OCI-M2 (cell line): ENCODE measurements at regions not wholly inside any gene's neighbourhood (a gene's known extent, or its start where the extent isn't known, plus 50 kb on each side); places are given as distances from the start of the nearest gene placed in this dataset.

ENCODE experiments used
- DNase-seq: peaks from one replicate; lab custom pipeline; 2025; ENCODE audit not compliant: unreplicated experiment; lab: John Stamatoyannopoulos, UW

- no peak for DNase-seq
Observed at GRCh38 chr2:126825316-126825715, 73.4 kb upstream of the TEX51 start.

GRCh38 chr2:126826491-126826890 is 72.2 kb upstream of the TEX51 start:
- DNase-seq: no peak

GRCh38 chr2:126827371-126827770 is 71.3 kb upstream of the TEX51 start:
- no peak for DNase-seq

- no peak for DNase-seq
Observed at GRCh38 chr2:126828051-126828450, 70.6 kb upstream of the TEX51 start.

GRCh38 chr2:126828491-126828890 is 70.2 kb upstream of the TEX51 start:
- no peak for DNase-seq

GRCh38 chr2:126831234-126832005 is 67.3 kb upstream of the TEX51 start:
- DNase-seq: no peak

GRCh38 chr2:126832014-126832413 is 66.7 kb upstream of the TEX51 start:
- no peak for DNase-seq

- DNase-seq: no peak
Observed at GRCh38 chr2:126832757-126833156, 65.9 kb upstream of the TEX51 start.

- no peak for DNase-seq
Observed at GRCh38 chr2:126834006-126834659, 64.6 kb upstream of the TEX51 start.

GRCh38 chr2:126835261-126835660 is 63.4 kb upstream of the TEX51 start:
- no peak for DNase-seq

- DNase-seq: no peak
Observed at GRCh38 chr2:126835831-126836230, 62.9 kb upstream of the TEX51 start.

GRCh38 chr2:126836761-126837679 is 61.7 kb upstream of the TEX51 start:
- no peak for DNase-seq

GRCh38 chr2:126837966-126838715 is 60.5 kb upstream of the TEX51 start:
- no peak for DNase-seq

- no peak for DNase-seq
Observed at GRCh38 chr2:126838716-126838985, 60.0 kb upstream of the TEX51 start.

GRCh38 chr2:126839796-126840195 is 58.9 kb upstream of the TEX51 start:
- no peak for DNase-seq

- DNase-seq: no peak
Observed at GRCh38 chr2:126843081-126843480, 55.6 kb upstream of the TEX51 start.

GRCh38 chr2:126846241-126846640 is 52.4 kb upstream of the TEX51 start:
- no peak for DNase-seq
